B cell (primary cell): ENCODE measurements at regions not wholly inside any gene's neighbourhood (a gene's known extent, or its start where the extent isn't known, plus 50 kb on each side); places are given as distances from the start of the nearest gene placed in this dataset.

ENCODE experiments used
- ATAC-seq: fragments of 200-7000 bp; cut with Tn5 transposase; one replicate; pipeline ENCODE4 v1.10.0; 2021; ENCODE audit warnings: low read depth, mild to moderate bottlenecking, moderate number of reproducible peaks, moderate library complexity
- CTCF ChIA-PET: fragments of 350-600 bp; sonication (Branson Sonifier 250); formaldehyde crosslinking; loops from one replicate; lab custom pipeline; 2021; ENCODE audit warnings: antibody characterized with exemption, inconsistent platforms; lab: Charles Lee
- POLR2A ChIA-PET: fragments of 350-600 bp; sonication (Branson Sonifier 250); formaldehyde crosslinking; loops from one replicate; lab custom pipeline; 2021; ENCODE audit warnings: antibody characterized with exemption; lab: Charles Lee
- DNase-seq: peaks from one replicate; pipeline ENCODE4 v3.0.0; 2013
- H2AFZ ChIP-seq: 2 replicates; pipeline ENCODE4 v1.6.1; 2012; ENCODE audit warnings: mild to moderate bottlenecking, low read depth, low read length; ENCODE audit not compliant: insufficient read depth, poor library complexity, severe bottlenecking
- H3K27ac ChIP-seq, 2 donors: 1 replicate in 1 of 2; 2 replicates in 1 of 2; pipeline ENCODE4 v1.5.1; 2012 to 2013; ENCODE audit warnings: low read length in 2 of 2, mild to moderate bottlenecking in 2 of 2, moderate library complexity in 1 of 2
- H3K27me3 ChIP-seq, 4 experiments: fragments of 200-600 bp in 1 of 4; sonication (generic) in 1 of 4; replicated peaks in 1 of 4; 1 replicate in 2 of 4; 2 replicates in 2 of 4; pipeline versions ENCODE4 v1.6.1 to v1.7.0; 2013 to 2016; ENCODE audit warnings: low read length in 3 of 4, mild to moderate bottlenecking in 2 of 4, mixed read lengths in 1 of 4, moderate library complexity in 1 of 4; ENCODE audit not compliant: insufficient read depth in 4 of 4, control insufficient read depth in 3 of 4; ENCODE audit errors: control extremely low read depth in 1 of 4
- H3K36me3 ChIP-seq, 2 experiments: replicated peaks in 1 of 2; 1 replicate in 1 of 2; 2 replicates in 1 of 2; pipeline versions ENCODE4 v1.6.1 to v1.7.1; 2013; ENCODE audit warnings: low read length in 1 of 2; ENCODE audit not compliant: insufficient read depth in 2 of 2, control insufficient read depth in 1 of 2; ENCODE audit errors: control extremely low read depth in 1 of 2, extremely low read depth in 1 of 2
- H3K4me1 ChIP-seq, 2 donors: fragments of 200-600 bp in 1 of 2; sonication (generic) in 1 of 2; 1 replicate in 1 of 2; 2 replicates in 1 of 2; pipeline versions ENCODE4 v1.5.1 to v1.6.1; 2013 to 2017; ENCODE audit warnings: low read length in 2 of 2; ENCODE audit not compliant: control insufficient read depth in 2 of 2, insufficient read depth in 2 of 2
- H3K4me2 ChIP-seq: replicated peaks from 2 replicates; pipeline ENCODE3; 2012; ENCODE audit warnings: mild to moderate bottlenecking, low read depth, low read length; ENCODE audit not compliant: poor library complexity, severe bottlenecking
- H3K4me3 ChIP-seq, 5 experiments: fragments of 200-600 bp in 1 of 5; sonication (generic) in 1 of 5; 1 replicate in 3 of 5; 2 replicates in 2 of 5; pipeline versions ENCODE4 v1.5.1 to v1.7.0; 2011 to 2016; ENCODE audit warnings: low read length in 4 of 5, mild to moderate bottlenecking in 4 of 5, low read depth in 2 of 5, control low read depth in 1 of 5, moderate library complexity in 1 of 5; ENCODE audit not compliant: insufficient read depth in 1 of 5; ENCODE audit errors: control extremely low read depth in 1 of 5, extremely low read depth in 1 of 5
- H3K79me2 ChIP-seq: fragments of 200-600 bp; sonication (generic); one replicate; pipeline ENCODE4 v1.6.0; 2016; ENCODE audit warnings: low read length; ENCODE audit not compliant: control insufficient read depth, insufficient read depth
- H3K9ac ChIP-seq: fragments of 200-600 bp; sonication (generic); 2 replicates; pipeline ENCODE4 v1.6.1; 2017; ENCODE audit warnings: mild to moderate bottlenecking, low read length, moderate library complexity
- H3K9me3 ChIP-seq, 3 donors: one replicate each; pipeline versions ENCODE4 v1.6.1 to v1.7.1; 2013; ENCODE audit warnings: low read length in 2 of 3; ENCODE audit not compliant: control insufficient read depth in 2 of 3, insufficient read depth in 1 of 3; ENCODE audit errors: control extremely low read depth in 1 of 3
- H4K20me1 ChIP-seq: 2 replicates; pipeline ENCODE4 v1.6.0; 2012; ENCODE audit warnings: mild to moderate bottlenecking, low read length; ENCODE audit not compliant: insufficient read depth, control insufficient read depth, poor library complexity, severe bottlenecking
- H3K27ac Mint-ChIP-seq: one replicate; pipeline ENCODE4 v1.8.0; 2021; ENCODE audit warnings: mixed read lengths
- H3K27me3 Mint-ChIP-seq: one replicate; pipeline ENCODE4 v1.8.0; 2021; ENCODE audit warnings: mixed read lengths
- H3K4me1 Mint-ChIP-seq: one replicate; pipeline ENCODE4 v1.8.0; 2021; ENCODE audit warnings: mixed read lengths
- H3K4me3 Mint-ChIP-seq: one replicate; pipeline ENCODE4 v1.8.0; 2021; ENCODE audit warnings: mixed read lengths
- H3K9me3 Mint-ChIP-seq: one replicate; pipeline ENCODE4 v1.8.0; 2022; ENCODE audit warnings: mixed read lengths; ENCODE audit not compliant: insufficient read depth
- EZH2 ChIP-seq: IDR thresholded peaks from 2 replicates; pipeline ENCODE4 v1.6.1; 2012; ENCODE audit warnings: borderline replicate concordance, low read depth, mild to moderate bottlenecking, moderate library complexity, low read length; ENCODE audit not compliant: insufficient read depth, poor library complexity, severe bottlenecking
- WGBS: methylation state at CpG from one replicate; pipeline ENCODE4 v1.1.5; 2013; ENCODE audit warnings: missing lambda C conversion rate; ENCODE audit not compliant: insufficient coverage; 5-methylcytosine and 5-hydroxymethylcytosine counted together
- intact Hi-C: fragments of 100-400 bp; cut with micrococcal nuclease; formaldehyde crosslinking; loops from one replicate; pipeline ENCODE4 v1.10.0; 2022
- TF ChIP-seq, protein P1 (sequence below): fragments of 200-600 bp; IDR thresholded peaks from one replicate; pipeline ENCODE4 v1.8.0; 2022; ENCODE audit warnings: antibody characterized with exemption, mild to moderate bottlenecking

DNA sequence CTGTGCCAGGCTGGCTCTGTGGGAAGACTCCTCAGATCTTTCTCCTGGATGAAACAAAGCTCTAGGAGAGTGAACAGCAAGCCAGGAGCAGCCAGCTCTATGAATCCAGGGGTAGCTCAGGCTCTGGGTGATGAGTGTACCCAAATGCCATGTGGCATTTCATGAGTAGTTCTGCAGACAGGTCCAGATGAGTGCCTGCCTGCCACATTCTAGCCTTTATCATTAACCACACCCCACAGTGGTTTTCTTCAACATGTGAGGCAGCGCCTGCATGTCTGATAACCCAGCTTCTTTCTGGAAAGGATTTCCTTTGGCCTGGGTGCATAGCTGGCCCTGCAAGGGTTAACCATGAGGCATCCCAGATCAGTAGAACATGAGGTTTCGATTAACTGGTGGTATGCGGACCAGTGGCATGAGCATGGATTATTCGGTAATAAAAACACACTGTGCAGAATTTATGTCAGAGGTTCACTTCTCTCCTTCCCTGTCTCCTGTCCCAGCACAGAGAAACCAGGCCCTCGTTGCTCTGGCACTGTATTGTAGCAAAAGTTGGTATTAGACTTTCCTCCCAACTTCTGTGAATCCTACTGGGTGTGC is 381.9 kb upstream of the ZNF462 start:
- Histone ChIP-seq H3K27ac (no peak overlapping the region), H3K4me3 (no peak overlapping the region), H3K9ac (no peak overlapping the region), H3K4me2 (no peak overlapping the region), H3K79me2 (no peaks in the 10 kb centered on the region), H3K36me3 (no peaks in the 10 kb centered on the region), H2AFZ (no peak overlapping the region), H3K4me1 (no peaks in the 10 kb centered on the region), H3K27me3 (no peaks in the 10 kb centered on the region), H4K20me1 (no peaks in the 10 kb centered on the region), H3K9me3 (no peaks in the 10 kb centered on the region)
- Mint-ChIP-seq H3K27me3 (no peaks in the 10 kb centered on the region), H3K4me1 (no peaks in the 10 kb centered on the region), H3K9me3 (no peaks in the 10 kb centered on the region), H3K4me3 (no peak overlapping the region), H3K27ac (no peak overlapping the region)
- ChIA-PET POLR2A (no interaction called here), CTCF (no interaction called here)
- WGBS, result 100% methylated on average over 2 of the region's 5 CpGs
- ATAC-seq (no peak), DNase-seq (no peak)
- intact Hi-C loops, result no loop called here
- no peak for TF ChIP-seq EZH2
- TF ChIP-seq, protein P1, sequence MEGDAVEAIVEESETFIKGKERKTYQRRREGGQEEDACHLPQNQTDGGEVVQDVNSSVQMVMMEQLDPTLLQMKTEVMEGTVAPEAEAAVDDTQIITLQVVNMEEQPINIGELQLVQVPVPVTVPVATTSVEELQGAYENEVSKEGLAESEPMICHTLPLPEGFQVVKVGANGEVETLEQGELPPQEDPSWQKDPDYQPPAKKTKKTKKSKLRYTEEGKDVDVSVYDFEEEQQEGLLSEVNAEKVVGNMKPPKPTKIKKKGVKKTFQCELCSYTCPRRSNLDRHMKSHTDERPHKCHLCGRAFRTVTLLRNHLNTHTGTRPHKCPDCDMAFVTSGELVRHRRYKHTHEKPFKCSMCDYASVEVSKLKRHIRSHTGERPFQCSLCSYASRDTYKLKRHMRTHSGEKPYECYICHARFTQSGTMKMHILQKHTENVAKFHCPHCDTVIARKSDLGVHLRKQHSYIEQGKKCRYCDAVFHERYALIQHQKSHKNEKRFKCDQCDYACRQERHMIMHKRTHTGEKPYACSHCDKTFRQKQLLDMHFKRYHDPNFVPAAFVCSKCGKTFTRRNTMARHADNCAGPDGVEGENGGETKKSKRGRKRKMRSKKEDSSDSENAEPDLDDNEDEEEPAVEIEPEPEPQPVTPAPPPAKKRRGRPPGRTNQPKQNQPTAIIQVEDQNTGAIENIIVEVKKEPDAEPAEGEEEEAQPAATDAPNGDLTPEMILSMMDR, result no peak

DNA sequence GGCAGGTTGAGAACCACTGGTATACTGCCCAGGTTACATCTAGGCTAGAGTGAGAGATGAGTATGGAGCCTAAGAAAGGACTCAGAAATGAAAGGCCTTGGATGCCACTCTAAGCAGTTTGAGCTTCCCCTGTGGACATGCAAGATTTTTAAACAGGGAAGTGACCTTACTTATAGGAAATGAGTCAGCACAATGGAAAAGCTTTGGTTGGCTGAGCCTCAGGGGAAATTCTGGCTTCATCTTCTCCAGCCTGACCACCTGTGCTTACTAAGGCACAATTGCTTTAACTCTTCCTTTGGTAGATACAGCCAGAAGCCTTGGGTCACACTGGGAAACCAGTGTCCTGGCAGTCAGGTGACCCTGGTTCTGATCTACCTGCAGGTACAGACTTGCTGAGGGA is 380.2 kb upstream of the ZNF462 start:
- Mint-ChIP-seq H3K27me3 (no peaks in the 10 kb centered on the region), H3K4me3 (no peak overlapping the region), H3K4me1 (no peaks in the 10 kb centered on the region), H3K9me3 (no peaks in the 10 kb centered on the region), H3K27ac (no peak overlapping the region)
- POLR2A ChIA-PET, result no interaction called here
- Histone ChIP-seq H3K4me2 (no peak overlapping the region), H3K36me3 (no peaks in the 10 kb centered on the region), H3K79me2 (no peaks in the 10 kb centered on the region), H3K27ac (no peak overlapping the region), H2AFZ (no peak overlapping the region), H3K4me1 (no peaks in the 10 kb centered on the region), H3K4me3 (no peak overlapping the region), H3K27me3 (no peaks in the 10 kb centered on the region), H3K9ac (no peak overlapping the region), H4K20me1 (no peaks in the 10 kb centered on the region), H3K9me3 (no peaks in the 10 kb centered on the region)
- CTCF ChIA-PET, result no interaction called here
- no peak for DNase-seq
- ATAC-seq, result no peak
- no peak for TF ChIP-seq EZH2
- TF ChIP-seq, protein P1, result no peak
- intact Hi-C loops, result no loop called here
